NCI-H748 treated with DMSO at 0.1 percent for 48 hours (cell line): ENCODE measurements at regions not wholly inside any gene's neighbourhood (a gene's known extent, or its start where the extent isn't known, plus 50 kb on each side); places are given as distances from the start of the nearest gene placed in this dataset.
"Not testable (repeated sequence)": the region's sequence is repeated elsewhere in the genome, so short reads cannot be mapped to it uniquely, and the experiment has no call there.

Source experiments
- DNase-seq: peaks from one replicate; lab custom pipeline; 2025; lab: John Stamatoyannopoulos, UW

DNA sequence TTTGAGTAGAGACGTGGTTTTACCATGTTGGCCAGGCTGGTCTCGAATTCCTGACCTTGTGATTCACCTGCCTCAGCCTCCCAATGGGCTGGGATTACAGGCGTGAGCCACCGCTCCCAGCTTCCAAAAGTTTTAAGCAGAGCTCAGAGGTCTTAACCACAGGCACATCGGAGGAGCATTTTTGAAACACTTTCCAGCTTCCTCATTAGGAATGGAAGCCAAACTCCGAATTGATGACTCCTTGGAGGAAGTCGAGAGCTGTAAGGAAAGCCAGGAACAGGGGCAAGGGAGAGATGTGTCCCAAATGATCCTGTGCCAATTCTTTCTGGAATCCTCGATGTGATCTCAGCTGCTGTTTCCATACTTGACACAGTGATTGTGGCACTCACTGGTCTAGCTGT lies 56.2 kb upstream of the CCZ1B start:
- DNase-seq: not testable (repeated sequence)

DNA sequence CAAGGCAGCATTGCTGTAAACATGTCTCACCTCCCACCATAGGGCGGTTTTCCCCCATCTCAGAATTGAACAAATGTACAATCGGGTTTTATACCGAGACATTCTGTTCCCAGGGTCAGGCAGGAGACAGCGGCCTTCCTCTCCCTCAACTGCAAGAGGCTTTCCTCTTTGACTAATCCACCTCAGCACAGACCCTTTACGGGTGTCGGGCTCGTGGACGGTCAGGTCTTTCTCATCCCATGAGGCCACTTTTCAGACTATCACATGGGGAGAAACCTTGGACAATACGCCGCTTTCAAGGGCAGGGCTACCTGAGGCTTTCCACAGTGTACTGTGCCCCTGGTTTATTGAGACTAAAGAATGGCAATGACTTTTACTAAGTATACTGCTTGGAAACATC lies 57.7 kb upstream of the CCZ1B start:
- DNase-seq: not testable (repeated sequence)

DNA sequence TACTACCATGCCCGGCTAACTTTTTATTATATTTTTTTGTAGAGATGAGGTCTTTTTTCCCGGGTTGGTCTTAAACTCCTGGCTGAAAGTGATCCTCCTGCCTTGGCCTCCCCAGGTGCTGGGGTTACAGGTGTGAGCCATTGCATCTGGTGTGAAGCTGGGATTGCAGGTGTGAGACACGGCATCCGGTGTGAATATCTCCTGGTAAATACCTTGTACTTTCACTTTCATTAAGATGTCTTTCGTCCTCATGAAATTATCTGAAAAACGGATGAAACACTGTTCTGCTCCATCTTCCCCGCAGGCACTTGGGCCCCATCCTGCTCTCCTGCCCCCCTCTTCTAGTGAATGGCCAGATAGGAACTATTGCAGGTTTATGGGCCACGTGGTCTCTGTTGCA lies 60.1 kb upstream of the CCZ1B start:
- no peak for DNase-seq

DNA sequence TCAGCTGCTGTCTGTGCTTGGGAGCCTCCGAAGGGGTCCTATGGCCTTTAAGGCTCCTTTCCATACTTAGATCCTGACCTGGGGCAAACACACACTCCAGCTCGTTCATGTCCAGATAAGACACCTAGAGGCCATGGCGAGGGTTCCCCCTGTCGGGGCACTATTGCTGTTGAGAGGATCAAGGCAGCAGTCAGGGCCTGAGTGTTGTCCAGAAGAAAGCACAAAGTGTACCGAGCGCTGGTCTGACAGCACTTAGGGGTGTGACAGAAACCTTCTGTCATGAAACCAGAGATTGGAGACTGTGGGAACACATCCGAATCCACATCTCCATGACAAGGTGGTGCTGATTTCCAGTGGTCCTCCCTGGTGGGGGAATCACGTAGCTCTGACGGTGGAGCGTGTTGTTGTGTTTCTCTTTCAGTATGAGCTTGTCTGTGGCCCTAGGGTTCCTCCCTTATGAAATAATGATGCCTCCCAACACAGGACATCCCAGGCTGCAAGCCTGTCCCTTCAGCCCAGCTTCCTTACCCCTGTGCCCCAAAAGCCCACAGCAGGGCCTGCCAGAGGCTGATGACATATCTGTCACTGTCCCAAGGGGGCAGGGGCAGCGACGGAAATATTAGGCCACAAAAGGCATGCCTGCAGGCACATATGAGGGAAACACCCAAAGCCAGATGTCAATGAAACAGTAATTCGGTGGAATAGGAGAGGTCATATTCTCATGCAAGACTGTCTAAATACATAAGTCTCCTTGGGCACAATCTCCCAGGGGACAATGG lies 62.4 kb upstream of the CCZ1B start:
- DNase-seq: not testable (repeated sequence)

DNA sequence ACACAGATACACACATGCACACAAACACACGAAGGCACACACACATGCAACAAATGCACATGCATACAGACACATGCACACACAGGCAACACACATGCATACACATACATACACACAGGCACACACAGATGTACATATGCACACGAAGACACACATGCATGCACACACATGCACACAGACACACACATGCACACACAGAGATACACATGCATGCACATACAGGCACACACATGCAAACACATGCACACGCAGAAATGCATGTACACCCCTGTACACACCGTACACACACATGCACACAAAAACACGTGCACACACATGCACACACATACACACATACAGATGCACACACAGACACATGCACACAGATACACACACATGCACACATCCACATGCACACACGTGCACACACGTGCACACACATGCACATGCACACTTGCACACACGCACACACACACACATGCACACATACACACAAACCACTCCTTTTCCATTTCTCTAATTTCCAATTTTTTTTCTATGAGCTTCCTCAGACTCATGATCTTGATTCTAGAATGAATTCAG lies 63.3 kb upstream of the CCZ1B start:
- DNase-seq: no peak

DNA sequence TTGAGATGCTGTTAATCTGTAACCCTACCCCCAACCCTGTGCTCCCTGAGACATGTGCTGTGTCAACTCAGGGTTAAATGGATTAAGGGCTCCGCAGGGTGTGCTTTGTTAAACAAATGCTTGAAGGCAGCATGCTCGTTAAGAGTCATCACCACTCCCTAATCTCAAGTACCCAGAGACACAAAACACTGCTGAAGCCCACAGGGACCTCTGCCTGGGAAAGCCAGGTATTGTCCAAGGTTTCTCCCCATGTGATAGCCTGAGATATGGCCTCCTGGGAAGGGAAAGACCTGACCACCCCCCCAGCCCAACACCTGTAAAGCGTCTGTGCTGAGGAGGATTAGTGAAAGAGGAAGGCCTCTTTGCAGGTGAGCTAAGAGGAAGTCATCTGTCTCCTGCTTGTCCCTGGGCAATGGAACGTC lies 76.0 kb upstream of the CCZ1B start:
- peak; percentile 12 for DNase-seq

DNA sequence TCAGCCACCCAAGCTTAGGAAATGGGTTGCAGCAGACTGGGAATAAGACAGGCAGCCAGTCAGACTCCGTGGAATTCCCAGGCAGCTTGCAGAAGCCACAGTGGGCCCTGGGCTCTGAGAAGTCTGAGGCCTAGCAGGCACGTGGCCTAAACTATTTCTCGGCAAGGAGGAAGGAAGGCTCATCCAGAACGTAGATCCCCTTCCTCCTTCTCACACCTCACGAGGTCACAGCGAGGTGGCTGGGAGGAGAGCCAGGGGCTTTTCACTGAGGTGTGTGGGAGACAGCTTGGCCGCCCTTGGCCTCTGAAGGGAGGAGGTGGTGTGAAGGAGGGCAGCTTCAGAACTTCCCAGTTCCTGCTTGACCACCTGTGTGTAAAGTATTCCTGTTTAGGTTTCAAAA lies 77.2 kb upstream of the CCZ1B start:
- DNase-seq: not testable (repeated sequence)

DNA sequence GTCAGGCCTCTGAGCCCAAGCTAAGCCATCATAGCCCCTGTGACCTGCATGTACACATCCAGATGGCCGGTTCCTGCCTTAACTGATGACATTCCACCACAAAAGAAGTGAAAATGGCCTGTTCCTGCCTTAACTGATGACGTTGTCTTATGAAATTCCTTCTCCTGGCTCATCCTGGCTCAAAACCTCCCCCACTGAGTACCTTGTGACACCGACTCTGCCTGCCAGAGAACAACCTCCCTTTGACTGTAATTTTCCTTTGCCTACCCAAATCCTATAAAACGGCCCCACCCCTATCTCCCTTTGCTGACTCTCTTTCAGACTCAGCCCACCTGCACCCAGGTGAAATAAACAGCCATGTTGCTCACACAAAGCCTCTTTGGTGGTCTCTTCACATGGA lies 77.7 kb upstream of the CCZ1B start:
- DNase-seq: not testable (repeated sequence)

DNA sequence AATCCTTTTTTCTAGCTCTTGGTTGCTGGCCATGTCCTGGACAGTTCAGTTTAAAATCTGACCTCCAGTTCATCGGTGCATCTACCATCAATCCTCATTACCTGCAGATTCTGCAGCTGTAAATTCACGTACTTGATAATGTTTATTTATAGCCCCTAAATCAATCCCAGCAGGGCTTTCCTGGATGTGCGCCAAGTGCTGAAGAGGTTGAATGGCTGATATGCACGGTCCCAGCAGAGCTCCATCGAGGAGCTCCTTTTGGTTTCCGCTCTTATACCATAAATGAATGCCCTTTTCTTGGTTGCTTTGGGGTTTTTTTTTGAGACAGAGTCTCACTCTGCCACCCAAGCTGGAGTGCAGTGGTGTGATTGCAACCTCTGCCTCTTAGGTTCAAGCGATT lies 91.2 kb upstream of the CCZ1B start:
- DNase-seq: peak; percentile 73

DNA sequence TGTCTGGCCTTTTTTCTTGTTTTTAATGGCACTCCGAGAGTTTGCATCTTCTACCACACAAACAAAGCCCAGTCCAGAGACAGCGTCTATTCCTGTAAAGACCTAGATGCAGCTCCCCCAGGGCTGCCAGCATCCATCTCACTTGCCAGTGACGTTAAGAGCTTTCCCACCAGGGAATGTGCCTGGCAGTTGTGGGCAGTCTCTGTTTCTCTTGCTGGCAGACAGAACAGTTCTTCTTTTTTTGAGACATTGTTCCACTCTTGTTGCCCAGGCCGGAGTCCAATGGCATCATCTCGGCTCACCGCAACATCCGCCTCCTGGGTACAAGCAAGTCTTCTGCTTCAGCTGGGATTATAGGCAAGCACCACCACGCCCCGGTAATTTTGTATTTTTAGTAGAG lies 93.1 kb upstream of the CCZ1B start:
- not testable (repeated sequence) for DNase-seq

DNA sequence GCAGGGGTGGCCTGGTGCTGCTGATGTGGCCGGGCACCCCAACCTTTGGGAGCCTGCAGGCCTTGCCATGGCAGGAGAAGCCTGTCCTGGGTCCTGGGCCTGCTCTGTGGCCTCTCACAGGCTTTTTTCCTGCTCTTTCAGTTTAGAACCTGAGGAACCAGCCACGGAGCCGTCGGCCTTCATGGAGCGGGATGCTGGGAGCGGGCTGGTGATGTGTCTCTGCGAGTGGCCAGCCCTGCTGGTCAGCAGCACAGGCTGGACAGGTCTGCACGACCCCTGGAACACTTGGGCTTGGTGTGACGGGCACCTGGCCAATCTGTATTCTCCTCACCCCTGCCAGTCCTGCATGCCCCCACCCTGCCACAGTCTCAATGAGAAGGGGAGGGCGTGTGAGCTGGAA lies 98.4 kb upstream of the CCZ1B start:
- not testable (repeated sequence) for DNase-seq

DNA sequence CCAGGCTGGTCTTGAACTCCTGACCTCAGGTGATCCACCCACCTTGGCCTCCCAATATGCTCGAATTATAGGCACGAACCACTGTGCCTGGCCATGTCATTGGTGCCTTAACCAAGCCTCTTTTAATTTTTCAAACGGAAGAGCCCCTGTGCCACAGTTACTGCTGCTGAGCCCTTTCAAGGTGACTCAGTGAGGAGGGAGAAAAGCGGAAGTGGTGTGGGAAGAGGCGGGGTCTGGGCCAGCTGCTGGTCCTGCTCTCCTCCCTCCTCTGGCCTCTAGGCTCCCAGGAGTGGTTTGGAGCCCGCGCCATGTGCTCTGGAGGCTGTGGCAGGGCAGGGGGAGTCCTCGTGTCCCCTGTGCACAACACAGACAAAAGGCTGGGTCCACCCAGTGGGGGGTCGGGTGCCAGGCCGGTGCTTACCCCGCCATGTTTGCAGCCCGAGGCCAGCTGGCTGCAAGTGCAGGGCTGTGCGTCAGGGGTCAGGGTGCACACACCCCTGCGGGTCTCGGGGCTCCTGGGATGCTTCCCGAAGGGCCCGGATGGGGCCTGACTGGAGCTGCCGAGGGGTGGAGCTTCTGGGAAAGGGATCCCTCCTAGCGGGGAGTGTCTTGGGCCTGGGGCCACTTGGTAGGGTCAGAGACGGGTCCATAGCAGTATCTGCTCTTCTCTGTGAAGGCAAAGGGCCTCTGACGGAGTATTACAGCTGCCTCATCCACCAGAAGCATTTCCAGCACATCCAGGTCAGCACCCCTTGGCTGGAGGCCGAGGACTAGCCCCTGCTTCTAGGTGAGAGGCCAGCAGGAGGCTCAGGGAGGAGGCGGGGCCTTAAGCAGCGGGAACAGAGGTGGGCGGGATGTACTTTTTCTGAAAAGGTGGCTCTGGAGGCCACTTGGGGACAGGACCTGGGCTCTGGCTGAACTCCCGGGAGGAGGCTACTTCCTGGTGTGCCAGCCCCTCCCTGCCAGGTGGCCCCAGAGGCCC lies 100.4 kb upstream of the CCZ1B start:
- not testable (repeated sequence) for DNase-seq

DNA sequence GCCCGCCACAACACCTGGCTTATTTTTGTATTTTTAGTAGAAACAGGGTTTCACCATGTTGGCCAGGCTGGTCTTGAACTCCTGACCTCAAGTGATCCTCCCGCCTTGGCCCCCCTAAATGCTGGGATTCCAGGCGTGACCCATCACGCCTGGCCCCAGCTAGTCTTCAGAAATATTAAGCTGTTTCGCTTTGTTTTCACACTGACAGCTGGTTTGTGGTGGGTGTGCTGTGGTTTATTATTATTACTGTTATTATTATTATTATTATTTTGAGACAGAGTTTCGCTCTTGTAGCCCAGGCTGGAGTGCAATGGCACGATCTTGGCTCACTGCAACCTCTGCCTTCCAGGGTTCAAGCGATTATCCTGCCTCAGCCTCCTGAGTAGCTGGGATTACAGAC lies 101.6 kb upstream of the CCZ1B start:
- not testable (repeated sequence) for DNase-seq

DNA sequence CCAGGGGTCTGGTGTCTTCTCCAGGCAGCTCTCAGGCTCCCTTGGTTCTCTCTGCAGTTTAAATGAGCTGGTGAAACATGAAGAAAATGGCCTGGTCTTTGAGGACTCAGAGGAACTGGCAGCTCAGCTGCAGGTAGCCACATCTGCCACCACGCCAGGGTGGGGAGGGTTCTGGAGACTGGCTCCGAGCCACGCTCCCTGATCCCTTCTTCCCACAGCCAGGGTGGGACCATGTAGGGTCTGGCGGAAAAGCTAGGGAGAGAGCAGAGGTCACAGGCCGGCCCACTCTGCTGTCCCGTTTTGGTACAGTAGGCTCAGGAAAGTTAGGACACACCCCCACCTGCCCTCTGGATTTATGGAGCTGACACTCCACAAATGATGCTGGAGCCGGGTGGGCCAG lies 103.5 kb upstream of the CCZ1B start:
- DNase-seq: not testable (repeated sequence)

DNA sequence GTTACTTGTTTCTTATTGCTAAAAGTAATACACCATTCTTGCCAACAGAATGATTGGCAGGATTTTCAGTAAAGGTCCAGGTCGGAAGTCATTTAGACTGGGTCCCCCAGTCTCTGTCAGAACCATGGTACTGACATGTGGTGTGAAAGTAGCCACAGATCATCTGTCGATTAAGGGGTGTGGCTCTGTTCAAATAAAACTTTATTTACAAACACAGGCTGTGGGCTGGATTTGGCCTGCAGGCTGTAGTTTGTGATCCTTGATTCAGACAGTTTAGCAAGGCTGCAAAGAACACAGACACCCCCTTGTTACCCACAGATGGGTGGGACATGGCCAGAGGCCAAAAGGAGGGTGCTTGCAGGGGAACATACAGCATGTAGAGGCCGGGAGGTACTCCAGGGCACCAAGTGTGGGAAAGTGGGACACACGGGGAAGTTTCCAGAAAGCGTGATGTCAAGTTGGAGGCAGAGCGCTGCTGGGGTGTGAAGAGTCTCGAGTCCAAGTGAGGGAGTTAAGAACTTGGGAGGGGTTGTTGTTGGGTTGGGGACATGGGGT lies 104.1 kb upstream of the CCZ1B start:
- not testable (repeated sequence) for DNase-seq

DNA sequence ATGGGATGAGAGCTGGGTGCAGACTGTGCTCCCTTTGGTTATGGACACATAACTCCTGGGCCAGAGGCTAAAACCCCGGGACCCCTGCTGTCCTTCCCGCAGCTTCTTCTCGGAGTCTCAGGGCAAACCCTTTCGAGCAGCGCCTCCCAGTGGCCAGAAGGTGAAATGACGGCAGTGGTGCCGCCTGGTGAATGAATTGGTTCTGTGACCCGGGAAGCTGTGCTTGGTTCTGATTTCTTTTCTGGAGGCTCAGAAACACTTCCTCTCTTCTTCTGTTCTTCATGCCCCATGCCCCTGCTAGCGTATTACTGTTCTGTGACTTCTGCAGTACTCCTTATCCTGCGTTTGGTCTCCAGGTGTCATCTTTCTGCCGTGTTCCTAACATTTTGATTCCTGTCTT lies 104.7 kb upstream of the CCZ1B start:
- DNase-seq: not testable (repeated sequence)

DNA sequence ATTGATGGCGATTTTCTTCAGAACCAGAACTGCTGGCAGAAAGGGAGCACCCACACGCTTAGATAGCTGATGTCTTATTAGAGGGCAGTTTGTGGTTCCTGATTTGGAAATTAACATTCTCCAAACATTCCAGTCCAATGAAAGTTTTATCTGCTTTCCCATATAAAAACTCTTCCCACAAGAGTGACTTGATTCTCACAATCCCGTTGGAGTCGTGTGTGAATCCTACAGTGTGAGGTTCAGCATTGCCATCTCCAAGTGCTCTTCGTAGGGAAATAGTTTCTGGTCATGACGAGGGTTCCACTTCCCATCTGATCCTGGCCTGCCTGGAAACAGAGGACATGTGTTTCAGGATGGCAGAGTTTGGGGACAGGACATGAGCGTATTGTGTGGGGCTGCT lies 105.4 kb upstream of the CCZ1B start:
- not testable (repeated sequence) for DNase-seq

DNA sequence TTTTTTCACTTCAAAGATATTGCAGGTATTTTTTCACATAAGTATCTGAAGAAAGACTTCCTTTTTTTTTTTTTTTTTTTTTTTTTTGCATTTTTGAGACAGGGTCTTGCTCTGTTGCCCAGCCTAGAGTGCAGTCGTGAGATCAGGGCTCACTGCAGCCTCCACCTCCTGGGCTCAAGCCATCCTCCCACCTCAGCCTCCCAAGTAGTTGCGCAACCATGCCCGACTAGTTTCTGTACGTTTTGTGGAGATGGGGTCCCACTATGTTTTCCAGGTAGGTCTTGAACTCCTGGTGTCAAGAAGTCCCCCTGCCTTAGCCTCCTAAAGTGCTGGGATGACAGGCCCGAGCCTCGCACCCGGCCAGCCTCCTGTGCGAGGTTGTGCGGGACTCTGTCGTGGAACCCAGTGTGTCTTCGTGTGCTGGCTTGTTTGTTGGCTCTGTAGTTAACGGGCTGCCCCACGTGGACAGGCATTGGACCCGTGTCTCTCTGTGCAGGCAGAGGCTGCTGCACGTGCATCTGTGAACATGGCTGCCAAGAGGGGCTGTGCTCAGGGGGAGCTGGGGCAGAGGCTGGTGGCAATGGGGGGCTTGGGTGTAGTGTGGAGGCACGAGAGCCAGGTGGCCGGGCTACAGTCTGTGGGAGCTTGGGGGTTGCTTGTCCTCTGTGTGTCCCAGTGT lies 108.0 kb upstream of the CCZ1B start:
- not testable (repeated sequence) for DNase-seq

DNA sequence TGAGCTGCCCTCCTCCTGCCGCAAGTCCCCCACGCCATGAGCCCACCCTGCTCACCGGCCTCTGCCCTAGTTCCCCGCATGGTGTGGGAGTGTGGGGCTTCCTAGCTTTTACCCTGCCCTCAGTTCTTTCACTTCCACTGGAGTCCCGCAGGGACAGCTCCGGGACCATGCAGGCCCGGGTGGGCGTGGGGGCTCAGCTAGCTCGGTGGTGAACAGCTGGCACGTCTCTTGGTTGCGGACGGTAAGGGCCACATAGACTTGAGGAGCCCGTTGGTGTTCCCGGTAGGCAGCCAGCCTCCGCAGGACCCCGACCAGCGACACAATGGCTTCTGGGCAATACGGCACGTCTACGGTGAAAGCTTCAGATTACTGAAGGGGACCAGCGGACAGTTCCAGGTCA lies 108.9 kb upstream of the CCZ1B start:
- DNase-seq: no peak

DNA sequence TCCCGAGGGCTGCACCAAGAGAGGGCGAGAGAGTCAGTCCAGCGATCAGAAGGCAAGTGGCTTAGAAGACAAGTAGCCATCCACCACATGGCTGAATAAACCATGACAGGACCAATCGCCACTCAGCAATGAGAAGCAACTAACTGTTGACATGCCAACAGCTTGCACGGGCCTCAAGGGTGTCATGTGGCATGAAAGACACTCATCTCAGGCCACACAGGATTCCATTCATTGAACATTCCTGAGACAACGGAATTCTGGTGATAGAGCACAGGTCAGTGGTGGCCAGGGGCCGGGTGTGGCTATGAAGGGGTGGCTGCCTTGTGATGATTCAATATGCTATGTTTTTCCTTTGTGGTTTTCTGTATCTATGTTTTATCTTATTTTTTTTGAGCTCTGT lies 110.6 kb upstream of the CCZ1B start:
- DNase-seq: not testable (repeated sequence)

DNA sequence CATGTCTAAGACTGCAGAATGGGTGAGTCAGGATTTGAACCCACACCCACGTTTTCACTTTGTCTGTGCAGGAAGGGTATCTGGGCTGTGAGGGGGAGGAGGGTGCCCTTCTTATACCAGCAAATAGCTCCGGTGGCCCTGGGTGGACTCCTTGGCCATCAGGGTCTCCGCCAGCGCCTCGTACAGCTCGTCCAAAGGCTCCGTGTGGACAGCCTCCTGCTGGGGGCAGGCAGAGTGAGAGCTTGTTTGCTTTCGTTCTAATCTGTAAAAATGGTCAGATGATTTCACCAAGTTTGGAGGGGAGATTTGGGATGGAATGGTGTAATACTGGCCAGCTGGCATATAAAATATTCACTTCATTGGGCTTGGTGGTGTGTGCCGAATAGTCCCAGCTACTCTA lies 111.7 kb upstream of the CCZ1B start:
- not testable (repeated sequence) for DNase-seq

DNA sequence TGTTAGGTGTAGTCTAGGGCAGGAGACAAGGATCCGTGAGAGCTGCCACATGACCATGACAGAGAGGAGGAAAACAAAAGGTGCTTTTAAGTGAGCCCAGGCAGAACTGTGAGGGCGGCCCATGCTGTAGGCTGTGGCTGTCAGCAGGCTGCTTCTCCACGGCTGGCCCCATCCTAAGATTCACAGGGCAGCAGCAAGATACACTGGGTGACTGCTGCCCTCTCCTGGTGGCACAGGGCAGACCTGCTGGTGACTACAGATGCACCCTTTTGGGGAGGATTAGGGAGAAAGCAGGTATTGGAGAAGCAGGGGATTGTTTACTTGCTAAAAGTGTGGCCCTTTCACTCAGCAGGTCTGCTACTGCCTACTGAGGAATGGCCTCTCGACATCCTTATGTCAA lies 112.2 kb upstream of the CCZ1B start:
- DNase-seq: peak; percentile 8
